ENCODE measurements at regions not wholly inside any gene's neighbourhood (a gene's known extent, or its start where the extent isn't known, plus 50 kb on each side); places are given as distances from the start of the nearest gene placed in this dataset.
"Not testable (repeated sequence)": the region's sequence is repeated elsewhere in the genome, so short reads cannot be mapped to it uniquely, and the experiment has no call there.

GRCh38 chr18:37874721-37875120 is 309.1 kb upstream of the CELF4 start:
- DNase-seq: no peak

GRCh38 chr18:37873416-37873815 is 307.8 kb upstream of the CELF4 start:
- no peak for DNase-seq

GRCh38 chr18:37872562-37872961 is 307.0 kb upstream of the CELF4 start:
- no peak for DNase-seq

DNA sequence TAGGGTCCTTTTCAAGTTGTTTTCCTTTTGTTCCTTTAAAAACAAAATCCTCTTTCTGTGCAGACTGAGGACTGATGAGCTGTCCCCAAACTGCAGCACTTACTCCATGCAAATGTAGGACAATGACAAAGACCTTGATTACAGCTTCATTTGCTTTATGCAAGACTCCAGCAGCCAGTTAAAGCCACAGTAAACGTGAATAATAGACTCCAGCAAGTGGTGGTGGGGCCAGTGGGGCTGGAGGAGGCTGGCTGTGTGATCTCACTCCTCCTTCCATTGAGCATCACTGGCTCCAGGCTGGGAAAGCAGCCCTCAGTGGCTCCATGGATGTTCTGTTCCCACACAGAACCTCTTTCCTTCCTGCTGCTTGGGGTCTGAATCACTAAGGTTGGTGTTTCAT is 306.0 kb upstream of the CELF4 start:
- DNase-seq: no peak

DNA sequence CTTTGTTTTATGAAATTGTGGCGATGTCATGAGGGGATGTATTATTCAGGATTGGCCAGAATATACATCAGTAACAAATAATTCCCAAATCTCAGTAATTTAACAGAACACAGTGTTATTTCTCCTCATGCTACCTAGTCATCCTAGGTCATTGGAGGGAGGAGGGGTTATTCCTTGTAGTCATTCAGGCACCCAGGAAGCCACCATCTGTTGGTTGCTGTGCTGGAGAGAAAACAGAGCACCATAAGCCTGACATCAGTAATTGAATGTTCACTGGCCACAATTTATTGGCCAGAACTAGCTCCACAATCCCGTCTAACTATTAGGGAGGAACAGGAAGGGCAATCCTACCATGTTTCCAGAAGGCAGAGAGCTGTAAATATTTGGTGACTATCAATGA is 303.5 kb upstream of the CELF4 start:
- DNase-seq: no peak

- no peak for DNase-seq
Measured at GRCh38 chr18:37864122-37864521, 298.5 kb upstream of the CELF4 start.

- no peak for DNase-seq
Measured at GRCh38 chr18:37861981-37862380, 296.4 kb upstream of the CELF4 start.

- peak in 1 of 2 donors; percentile 10 for DNase-seq
Measured at GRCh38 chr18:37854396-37854795, 288.8 kb upstream of the CELF4 start.

DNA sequence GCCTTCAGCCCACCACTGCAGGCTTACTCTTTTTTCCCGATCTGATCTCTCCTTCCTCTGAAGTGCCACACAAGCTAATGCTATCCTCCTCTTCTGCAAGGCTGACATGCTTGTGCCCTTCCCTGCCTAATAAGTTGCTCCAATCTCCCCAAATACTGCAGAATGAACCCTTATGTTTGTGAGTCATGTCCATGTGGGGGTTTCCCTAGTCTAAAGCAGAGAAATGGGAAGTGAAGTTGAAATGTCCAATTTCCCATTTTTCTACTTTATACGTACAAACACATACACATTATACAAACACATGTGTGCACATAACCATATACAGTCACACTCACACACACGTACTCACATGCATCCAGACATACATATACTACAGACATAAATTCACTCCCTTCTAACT is 288.1 kb upstream of the CELF4 start:
- peak; percentile 37 to 70 for DNase-seq

DNA sequence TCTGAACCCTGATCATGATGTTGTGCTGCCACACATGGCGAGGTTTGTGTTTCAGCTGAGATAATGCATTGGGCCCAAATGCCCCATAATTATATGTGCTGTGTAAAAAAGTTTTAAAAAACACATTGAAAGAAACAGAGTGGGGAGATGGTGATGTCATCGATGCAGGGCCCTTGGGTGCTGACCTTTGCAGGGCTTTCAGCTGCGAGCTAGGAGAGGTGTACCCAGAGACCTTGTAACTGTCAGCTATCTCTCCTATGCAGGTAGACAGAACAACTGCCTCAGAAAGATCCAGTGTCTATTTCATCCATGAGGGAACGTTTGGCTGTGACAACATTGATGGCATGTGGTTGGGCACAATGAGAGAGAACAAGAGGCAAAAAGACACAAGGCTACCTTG is 286.9 kb upstream of the CELF4 start:
- DNase-seq: no peak

GRCh38 chr18:37847544-37847943 is 281.9 kb upstream of the CELF4 start:
- no peak for DNase-seq

DNA sequence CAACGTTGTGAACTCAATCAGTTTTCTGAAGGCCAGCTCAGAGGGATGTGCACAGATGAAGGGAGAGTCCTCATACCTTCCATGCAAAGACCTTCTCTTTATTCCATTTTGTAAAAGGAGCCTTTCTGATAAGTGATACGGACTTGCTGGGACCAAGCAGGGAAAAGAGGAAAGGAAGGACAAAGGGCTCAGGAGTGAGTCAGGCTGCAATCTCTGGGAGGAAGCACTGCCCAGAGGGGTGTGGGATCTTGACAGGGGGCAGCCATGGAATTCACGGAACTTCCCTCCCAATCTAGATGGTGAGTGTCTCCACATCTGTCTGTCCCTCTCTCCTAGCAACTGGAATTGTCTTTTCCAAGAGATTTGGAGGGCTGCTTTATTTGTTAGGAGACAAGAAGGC is 281.4 kb upstream of the CELF4 start:
- no peak for DNase-seq

GRCh38 chr18:37845498-37845897 is 279.9 kb upstream of the CELF4 start:
- DNase-seq: no peak

GRCh38 chr18:37844209-37844970 is 278.8 kb upstream of the CELF4 start:
- DNase-seq: no peak

GRCh38 chr18:37838083-37838482 is 272.5 kb upstream of the CELF4 start:
- no peak for DNase-seq

DNA sequence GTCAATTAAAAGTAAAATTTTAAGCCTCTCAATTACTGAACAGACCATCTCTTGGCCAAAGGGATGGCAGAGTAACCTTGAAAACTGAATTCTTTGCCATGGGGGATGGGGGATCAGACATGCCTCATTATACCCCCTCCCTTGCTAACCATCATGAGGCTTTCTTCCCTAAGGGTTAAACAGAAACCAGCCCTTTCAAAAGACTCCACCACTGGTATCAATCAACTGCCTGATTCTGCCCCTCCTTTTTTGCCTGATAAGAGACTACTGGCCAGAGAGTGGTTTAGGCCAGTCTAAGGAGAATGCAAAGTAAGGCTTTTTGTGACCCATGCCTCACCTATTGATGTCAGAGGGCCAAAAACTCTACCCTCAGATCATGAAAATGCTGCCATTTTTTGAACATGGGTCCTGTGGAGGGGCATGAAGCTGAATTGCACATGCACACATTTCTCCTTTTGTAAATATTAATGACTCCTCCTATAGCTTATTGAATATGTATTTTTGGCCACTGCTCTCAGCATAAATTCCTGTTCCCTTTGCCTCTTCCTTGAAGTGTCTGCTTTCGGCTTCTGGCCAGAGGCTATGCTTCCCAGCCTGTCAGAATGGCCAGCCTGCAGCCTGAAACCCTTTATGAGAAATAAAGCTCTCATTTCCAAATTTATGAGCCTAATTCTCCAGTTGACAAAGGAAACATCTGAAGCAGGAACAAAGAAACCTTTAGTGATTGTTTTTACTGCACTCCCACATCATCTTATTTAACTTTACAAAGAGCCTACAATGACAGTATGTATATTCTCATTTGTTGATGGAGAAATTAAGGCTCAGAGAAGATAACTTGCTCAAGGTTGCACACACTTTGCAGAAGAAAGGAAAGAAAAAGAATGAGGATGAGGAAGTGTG is 270.7 kb upstream of the CELF4 start:
- DNase-seq: no peak

DNA sequence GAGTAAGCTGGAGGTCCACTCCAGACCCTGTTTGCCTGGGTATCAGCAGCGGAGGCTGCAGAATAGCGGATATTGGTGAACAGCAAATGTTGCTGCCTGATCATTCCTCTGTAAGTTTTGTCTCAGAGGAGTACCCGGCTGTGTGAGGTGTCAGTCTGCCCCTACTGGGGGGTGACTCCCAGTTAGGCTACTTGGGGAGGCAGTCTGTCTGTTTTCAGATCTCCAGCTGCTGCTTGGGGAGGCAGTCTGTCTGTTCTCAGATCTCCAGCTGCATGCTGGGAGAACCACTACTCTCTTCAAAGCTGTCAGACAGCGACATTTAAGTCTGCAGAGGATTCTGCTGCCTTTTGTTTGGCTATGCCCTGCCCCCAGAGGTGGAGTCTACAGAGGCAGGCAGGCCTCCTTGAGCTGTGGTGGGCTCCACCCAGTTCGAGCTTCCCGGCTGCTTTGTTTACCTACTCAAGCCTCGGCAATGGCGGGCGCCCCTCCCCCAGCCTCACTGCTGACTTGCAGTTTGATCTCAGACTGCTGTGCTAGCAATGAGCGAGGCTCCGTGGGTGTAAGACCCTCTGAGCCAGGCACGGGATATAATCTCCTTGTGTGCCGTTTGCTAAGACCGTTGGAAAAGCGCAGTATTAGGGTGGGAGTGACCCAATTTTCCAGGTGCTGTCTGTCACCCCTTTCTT is 266.6 kb upstream of the CELF4 start:
- not testable (repeated sequence) for DNase-seq

DNA sequence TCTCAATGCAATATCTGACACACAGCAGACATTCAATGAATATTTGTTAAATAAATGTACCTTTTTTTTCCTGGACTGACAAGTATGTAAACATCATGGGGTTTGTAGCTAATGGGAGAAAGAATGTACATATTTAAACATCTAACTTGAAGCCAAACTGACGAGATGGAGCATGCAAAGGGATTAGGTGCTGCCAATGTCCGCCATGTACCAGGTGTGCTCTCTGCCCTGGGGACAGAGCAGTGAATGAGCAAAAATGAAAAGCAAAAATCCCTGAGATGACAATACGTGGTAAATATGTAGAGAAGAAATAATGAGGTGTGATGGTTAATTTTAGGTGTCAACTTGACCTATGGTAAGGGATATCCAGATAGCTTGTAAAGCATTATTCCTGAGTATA is 247.4 kb upstream of the CELF4 start:
- DNase-seq: no peak

- DNase-seq: no peak
Measured at GRCh38 chr18:37805773-37806404, 240.3 kb upstream of the CELF4 start.

GRCh38 chr18:37796823-37797349 is 231.3 kb upstream of the CELF4 start:
- DNase-seq: no peak

GRCh38 chr18:37787452-37787851 is 221.9 kb upstream of the CELF4 start:
- no peak for DNase-seq

DNA sequence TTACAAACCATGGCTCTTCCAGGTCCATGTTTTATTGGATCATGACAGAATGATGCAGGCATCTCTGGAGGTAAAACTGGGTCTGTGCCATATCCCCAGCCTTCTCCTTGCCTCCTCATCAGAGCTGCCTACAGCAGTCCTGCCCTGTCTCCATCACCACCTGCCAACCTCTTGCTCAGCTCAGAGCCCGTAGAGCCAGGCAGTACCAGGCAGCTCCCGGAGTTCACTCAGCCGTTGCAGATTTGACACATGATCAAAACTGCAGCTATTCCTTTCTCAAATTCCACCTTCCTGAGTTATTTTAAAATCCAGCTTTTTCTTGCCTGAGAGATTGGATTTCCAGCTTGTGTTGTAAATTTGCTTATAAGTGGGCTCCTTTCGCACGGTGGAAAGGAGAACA is 218.2 kb upstream of the CELF4 start:
- DNase-seq: no peak

GRCh38 chr18:37779220-37779619 is 213.6 kb upstream of the CELF4 start:
- no peak for DNase-seq

All from inflammatory macrophage treated with lipopolysaccharide for 1 hour (primary cell).